ENCODE measurements at regions not wholly inside any gene's neighbourhood (a gene's known extent, or its start where the extent isn't known, plus 50 kb on each side); places are given as distances from the start of the nearest gene placed in this dataset.

- H2AK5ac ChIP-seq (ENCODE audit: insufficient read length, low read length), result no peak overlapping the region
- no peaks in the 10 kb centered on the region; the same call in 1 of the 2 replicates for H3K27me3 Mint-ChIP-seq (ENCODE audit: low read depth)
- H3K23ac ChIP-seq (ENCODE audit: insufficient read length, low read depth, low read length), result no peak overlapping the region
- no peak overlapping the region for H2AFZ ChIP-seq (ENCODE audit: low read length)
- H3K14ac ChIP-seq (ENCODE audit: insufficient read depth, low read length), result no peak overlapping the region; the same call in 1 of the 2 replicates
- H3K9ac ChIP-seq (ENCODE audit: extremely low read depth, insufficient read length, low read length), result no peak overlapping the region
- H2BK20ac ChIP-seq (ENCODE audit: low read depth, low read length, poor library complexity, severe bottlenecking), result no peak overlapping the region
- no peak overlapping the region for H4K91ac ChIP-seq (ENCODE audit: insufficient read length, low read depth, low read length)
- no peak overlapping the region for H3K4me3 Mint-ChIP-seq
- no peak overlapping the region for H3K4ac ChIP-seq (ENCODE audit: low read depth, low read length)
- peaks cover 0 to 5% of the 10 kb centered on the region in 2 experiments; a peak in 2 of 4 replicates for H3K4me1 Mint-ChIP-seq
- H3K9me3 ChIP-seq (ENCODE audit: control insufficient read depth, low read depth, low read length), result no peaks in the 10 kb centered on the region
- H2BK12ac ChIP-seq (ENCODE audit: insufficient read length, low read depth, low read length), result no peak overlapping the region
- H3K4me1 ChIP-seq (ENCODE audit: insufficient read depth, low read length), result no peaks in the 10 kb centered on the region
- no CpG with 5 or more reads among the region's 5 CpGs for WGBS (ENCODE audit: extremely low coverage, insufficient read length, low lambda C conversion rate)
- H2BK5ac ChIP-seq (ENCODE audit: insufficient read length, low read length), result no peak overlapping the region
- H4K5ac ChIP-seq (ENCODE audit: insufficient read length, low read depth, low read length), result no peak overlapping the region
- no peak overlapping the region for H3K4me2 ChIP-seq (ENCODE audit: insufficient read depth, insufficient read length, low read length)
- no peak overlapping the region for H3K56ac ChIP-seq (ENCODE audit: insufficient read length, low read depth, low read length)
- no peak overlapping the region for H3K27ac ChIP-seq (ENCODE audit: insufficient read length, low read depth, low read length)
- no peaks in the 10 kb centered on the region for H3K23me2 ChIP-seq (ENCODE audit: insufficient read length, low read depth, low read length, poor library complexity, severe bottlenecking)
- no peak overlapping the region for H3K27ac Mint-ChIP-seq
- TF ChIP-seq, protein P1, sequence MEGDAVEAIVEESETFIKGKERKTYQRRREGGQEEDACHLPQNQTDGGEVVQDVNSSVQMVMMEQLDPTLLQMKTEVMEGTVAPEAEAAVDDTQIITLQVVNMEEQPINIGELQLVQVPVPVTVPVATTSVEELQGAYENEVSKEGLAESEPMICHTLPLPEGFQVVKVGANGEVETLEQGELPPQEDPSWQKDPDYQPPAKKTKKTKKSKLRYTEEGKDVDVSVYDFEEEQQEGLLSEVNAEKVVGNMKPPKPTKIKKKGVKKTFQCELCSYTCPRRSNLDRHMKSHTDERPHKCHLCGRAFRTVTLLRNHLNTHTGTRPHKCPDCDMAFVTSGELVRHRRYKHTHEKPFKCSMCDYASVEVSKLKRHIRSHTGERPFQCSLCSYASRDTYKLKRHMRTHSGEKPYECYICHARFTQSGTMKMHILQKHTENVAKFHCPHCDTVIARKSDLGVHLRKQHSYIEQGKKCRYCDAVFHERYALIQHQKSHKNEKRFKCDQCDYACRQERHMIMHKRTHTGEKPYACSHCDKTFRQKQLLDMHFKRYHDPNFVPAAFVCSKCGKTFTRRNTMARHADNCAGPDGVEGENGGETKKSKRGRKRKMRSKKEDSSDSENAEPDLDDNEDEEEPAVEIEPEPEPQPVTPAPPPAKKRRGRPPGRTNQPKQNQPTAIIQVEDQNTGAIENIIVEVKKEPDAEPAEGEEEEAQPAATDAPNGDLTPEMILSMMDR (conservative IDR thresholded peaks at IDR 0.05), result no peak
- H2BK120ac ChIP-seq (ENCODE audit: low read depth, low read length, poor library complexity, severe bottlenecking), result no peak overlapping the region
- H3K79me1 ChIP-seq (ENCODE audit: insufficient read depth, low read depth, low read length, poor library complexity, severe bottlenecking), result no peaks in the 10 kb centered on the region
- no peak overlapping the region for H3K18ac ChIP-seq (ENCODE audit: insufficient read length, low read depth, low read length)
- no peak overlapping the region for H3T11ph ChIP-seq (ENCODE audit: low read length)
- H3K9me3 Mint-ChIP-seq, result peaks cover 0 to 4% of the 10 kb centered on the region in 2 experiments; a peak in 1 of 5 replicates
- H3K36me3 Mint-ChIP-seq (ENCODE audit: insufficient read depth in 1 of 3, low read depth in 3 of 3), result no peaks in the 10 kb centered on the region
- no peak for DNase-seq
- no peaks in the 10 kb centered on the region for H4K20me1 ChIP-seq (ENCODE audit: control insufficient read depth, insufficient read depth, insufficient read length)
- H3K27me3 ChIP-seq (ENCODE audit: insufficient read depth, low read length), result no peaks in the 10 kb centered on the region
- no peak overlapping the region for H2BK15ac ChIP-seq (ENCODE audit: low read depth, low read length)
- H3K79me2 ChIP-seq (ENCODE audit: insufficient read depth, low read length), result no peaks in the 10 kb centered on the region
- H4K8ac ChIP-seq (replicated peaks; ENCODE audit: insufficient read length, low read depth, low read length), result no peak overlapping the region
Observed at GRCh38 chr13:22707946-22708345, 472.8 kb upstream of the SGCG start.
